Epithelial cell of esophagus (primary cell): ENCODE measurements at regions not wholly inside any gene's neighbourhood (a gene's known extent, or its start where the extent isn't known, plus 50 kb on each side); places are given as distances from the start of the nearest gene placed in this dataset.

Source experiments
- DNase-seq: peaks from one replicate; pipeline ENCODE4 v3.0.0; 2010; ENCODE audit warnings: low read depth
- H3K4me3 ChIP-seq: 2 replicates; pipeline ENCODE4 v1.5.1; 2011; ENCODE audit warnings: mild to moderate bottlenecking, low read length, control low read depth
- TF ChIP-seq, protein P1 (sequence below): IDR thresholded peaks from 2 replicates; pipeline ENCODE4 v1.5.1; 2011; ENCODE audit warnings: low read depth, mild to moderate bottlenecking, low read length, control low read depth, inconsistent platforms; ENCODE audit not compliant: insufficient read depth; ENCODE audit errors: missing control alignments

DNA sequence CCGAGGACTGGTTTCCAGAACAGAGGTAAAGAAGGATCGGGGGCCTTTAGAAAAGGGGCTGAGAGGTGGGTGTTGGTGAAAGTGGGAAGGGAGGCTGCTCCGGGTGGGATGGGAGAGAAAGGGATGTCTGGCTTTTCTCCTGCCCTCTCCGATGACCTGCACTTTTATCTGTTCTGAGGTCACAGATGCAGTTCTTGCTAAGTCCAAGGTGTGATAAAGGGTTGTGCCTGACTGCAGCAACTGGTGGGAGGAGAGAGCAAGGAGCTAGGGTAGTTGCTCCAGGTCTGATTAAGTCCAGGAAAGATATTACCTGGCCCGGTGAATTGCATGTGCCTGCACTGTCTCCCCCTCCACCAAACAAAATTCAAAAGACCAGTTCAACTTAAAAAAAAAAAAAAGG lies 145.6 kb upstream of the SOX4 start:
- no peak overlapping the region for H3K4me3 ChIP-seq
- DNase-seq = no peak
- TF ChIP-seq, protein P1, sequence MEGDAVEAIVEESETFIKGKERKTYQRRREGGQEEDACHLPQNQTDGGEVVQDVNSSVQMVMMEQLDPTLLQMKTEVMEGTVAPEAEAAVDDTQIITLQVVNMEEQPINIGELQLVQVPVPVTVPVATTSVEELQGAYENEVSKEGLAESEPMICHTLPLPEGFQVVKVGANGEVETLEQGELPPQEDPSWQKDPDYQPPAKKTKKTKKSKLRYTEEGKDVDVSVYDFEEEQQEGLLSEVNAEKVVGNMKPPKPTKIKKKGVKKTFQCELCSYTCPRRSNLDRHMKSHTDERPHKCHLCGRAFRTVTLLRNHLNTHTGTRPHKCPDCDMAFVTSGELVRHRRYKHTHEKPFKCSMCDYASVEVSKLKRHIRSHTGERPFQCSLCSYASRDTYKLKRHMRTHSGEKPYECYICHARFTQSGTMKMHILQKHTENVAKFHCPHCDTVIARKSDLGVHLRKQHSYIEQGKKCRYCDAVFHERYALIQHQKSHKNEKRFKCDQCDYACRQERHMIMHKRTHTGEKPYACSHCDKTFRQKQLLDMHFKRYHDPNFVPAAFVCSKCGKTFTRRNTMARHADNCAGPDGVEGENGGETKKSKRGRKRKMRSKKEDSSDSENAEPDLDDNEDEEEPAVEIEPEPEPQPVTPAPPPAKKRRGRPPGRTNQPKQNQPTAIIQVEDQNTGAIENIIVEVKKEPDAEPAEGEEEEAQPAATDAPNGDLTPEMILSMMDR = no peak

DNA sequence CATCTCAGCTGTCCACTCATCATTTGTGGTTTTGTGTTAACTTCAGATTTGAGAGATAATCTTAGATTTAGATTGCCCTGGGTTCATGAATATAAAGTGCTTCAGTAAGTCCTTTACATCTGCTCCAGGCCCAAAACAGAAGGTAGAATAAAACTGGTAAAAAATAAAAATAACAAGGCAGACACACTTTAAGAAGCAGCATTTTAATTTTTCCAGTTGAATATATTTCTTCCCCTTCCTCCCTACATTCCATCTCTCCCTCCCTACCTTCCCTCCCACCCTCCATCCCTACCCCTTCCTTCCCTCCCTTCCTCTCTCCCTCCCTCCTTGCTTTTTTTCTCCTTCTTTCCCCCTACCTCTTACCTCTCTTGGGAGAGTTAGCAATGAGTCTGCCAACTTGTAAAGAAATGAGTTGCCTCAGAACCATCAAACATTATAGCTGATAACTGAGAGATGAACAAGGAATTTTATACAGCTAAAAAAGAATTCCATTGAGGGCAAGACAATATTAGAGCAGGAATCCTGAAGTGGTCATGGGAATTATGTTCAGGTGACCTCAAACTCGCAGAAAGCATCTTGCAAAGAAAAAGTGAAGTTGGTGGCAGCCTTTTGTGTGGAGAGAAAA lies 145.0 kb upstream of the SOX4 start:
- no peak for DNase-seq
- TF ChIP-seq, protein P1 = no peak
- no peak overlapping the region for H3K4me3 ChIP-seq

DNA sequence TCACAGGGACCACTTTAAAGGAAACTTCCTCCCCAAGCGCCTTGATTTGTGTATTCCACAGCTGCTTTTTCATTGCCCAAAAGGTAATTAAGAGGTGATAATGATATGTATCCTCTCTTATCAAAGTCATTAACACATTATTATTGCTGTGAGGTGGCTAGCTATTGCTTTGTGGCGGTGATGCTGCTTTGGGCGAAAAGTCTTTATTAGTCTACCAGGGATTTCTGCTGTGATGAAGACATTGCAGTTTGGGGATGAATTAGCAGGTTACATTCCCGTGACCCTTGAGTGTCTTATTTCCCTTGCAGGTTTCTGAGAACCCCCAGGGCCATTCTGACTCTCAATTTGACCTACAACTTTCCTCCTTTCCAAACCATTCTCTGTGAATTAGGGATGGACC lies 143.4 kb upstream of the SOX4 start:
- TF ChIP-seq, protein P1 = no peak
- no peak overlapping the region for H3K4me3 ChIP-seq
- no peak for DNase-seq

DNA sequence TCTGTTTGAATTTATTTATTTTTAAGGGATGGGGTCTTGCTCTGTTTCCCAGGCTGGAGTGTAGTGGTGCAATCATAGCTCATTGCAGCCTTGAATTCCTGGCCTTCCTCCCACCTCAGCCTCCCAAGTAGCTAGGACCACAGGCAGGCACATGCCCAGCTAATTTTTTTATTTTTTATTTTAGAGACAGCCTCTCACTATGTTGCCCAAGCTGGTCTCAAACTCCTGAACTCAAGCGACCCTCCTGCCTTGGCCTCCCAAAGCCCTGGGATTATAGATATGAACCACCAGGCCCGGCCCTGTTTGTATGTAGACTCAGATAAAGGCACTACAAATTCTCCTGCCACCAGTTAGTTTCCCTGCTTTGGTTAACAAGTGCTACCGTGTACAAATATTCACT lies 142.9 kb upstream of the SOX4 start:
- DNase-seq = no peak
- no peak overlapping the region for H3K4me3 ChIP-seq
- TF ChIP-seq, protein P1 = no peak

DNA sequence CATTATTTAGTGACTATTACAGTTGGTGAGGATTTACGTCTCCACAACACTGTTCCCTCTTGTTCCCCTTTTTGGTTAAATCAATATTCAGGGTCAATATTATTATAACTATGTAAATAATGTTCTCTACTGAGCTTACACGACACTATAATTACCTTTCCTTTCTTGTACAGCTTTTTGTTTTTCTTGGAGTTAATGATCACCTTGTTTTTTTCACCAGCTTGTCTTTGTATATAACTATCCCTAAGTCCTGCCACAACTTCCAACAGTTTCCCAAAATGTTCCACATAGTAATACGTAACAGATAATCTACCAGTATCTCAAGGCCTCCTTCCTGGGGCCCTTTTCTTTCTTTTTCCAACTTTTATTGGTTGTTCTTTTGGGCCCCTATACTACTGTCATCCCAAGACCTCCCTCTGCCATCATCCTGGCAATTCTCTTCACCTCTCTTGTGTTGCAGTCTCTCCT lies 142.0 kb upstream of the SOX4 start:
- no peak overlapping the region for H3K4me3 ChIP-seq
- no peak for DNase-seq
- TF ChIP-seq, protein P1 = no peak

DNA sequence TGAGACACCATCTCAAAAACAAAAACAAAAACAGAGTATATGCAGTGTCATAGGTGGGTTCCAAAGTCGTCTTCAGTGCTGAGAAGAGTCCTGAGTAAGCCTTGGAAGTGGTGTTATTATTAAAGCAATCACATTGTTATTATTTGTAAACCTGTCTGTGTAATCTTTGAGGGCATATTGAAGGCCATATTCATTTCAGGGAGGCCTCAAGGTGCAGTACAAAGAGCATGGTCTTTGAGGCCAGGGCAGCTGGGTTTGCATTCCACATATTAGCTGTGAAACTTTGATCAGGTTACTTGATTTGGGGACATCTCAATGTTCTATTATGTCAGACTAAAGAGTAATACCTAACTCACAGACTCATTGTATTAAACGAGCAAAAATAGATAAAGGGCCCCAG lies 139.3 kb upstream of the SOX4 start:
- no peak overlapping the region for H3K4me3 ChIP-seq
- no peak for DNase-seq
- TF ChIP-seq, protein P1 = no peak

DNA sequence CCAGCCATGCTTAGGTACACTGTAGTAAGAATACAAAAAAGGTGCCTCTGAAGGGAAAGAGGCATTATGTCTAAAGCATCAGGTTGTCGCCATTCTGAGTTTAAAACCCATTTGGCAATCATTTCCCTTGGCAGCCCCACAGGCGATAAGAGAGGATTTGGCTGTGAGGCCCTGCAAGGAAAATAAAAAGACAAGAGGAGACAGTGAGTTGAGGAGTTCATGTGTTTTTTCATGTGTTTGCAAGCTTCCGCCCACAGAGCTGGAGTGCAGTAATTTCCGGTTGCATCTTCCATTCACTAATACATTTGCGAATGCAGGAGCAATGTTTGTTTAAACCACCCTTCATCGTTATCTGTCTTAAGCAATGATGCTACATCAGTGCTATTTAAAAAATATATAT lies 138.5 kb upstream of the SOX4 start:
- TF ChIP-seq, protein P1 = no peak
- DNase-seq = no peak
- H3K4me3 ChIP-seq = no peak overlapping the region
